Transverse colon (tissue), 4 donors: ENCODE measurements at regions not wholly inside any gene's neighbourhood (a gene's known extent, or its start where the extent isn't known, plus 50 kb on each side); places are given as distances from the start of the nearest gene placed in this dataset.

Experiments used
- DNase-seq: peaks from one replicate; pipeline ENCODE4 v3.0.0-alpha.2; 2019
- H3K27ac ChIP-seq, 4 donors: fragments of 200-600 bp; sonication (generic); 2 replicates each; pipeline ENCODE4 v1.5.1; 2016 to 2018; ENCODE audit warnings: inconsistent platforms in 4 of 4
- H3K27me3 ChIP-seq: fragments of 200-600 bp; sonication (generic); 2 replicates; pipeline ENCODE4 v1.5.1; 2017; ENCODE audit warnings: inconsistent platforms
- H3K36me3 ChIP-seq, 4 donors: fragments of 200-600 bp; sonication (generic); 2 replicates each; pipeline ENCODE4 v1.5.1; 2017 to 2019; ENCODE audit warnings: inconsistent platforms in 4 of 4
- H3K4me1 ChIP-seq, 4 donors: fragments of 200-600 bp; sonication (generic); 2 replicates each; pipeline ENCODE4 v1.5.1; 2017 to 2020; ENCODE audit warnings: inconsistent platforms in 4 of 4
- H3K4me3 ChIP-seq, 4 donors: fragments of 200-600 bp; sonication (generic); 1 replicate in 1 of 4; 2 replicates in 3 of 4; pipeline versions ENCODE4 v1.5.1 to v1.6.1; 2017 to 2019; ENCODE audit warnings: inconsistent platforms in 4 of 4
- H3K9me3 ChIP-seq, 2 donors: fragments of 200-600 bp; sonication (generic); 2 replicates each; pipeline ENCODE4 v1.5.1; 2017 to 2019; ENCODE audit warnings: inconsistent platforms in 2 of 2
- EP300 ChIP-seq: sonication (generic); formaldehyde crosslinking; IDR thresholded peaks from one replicate; pipeline ENCODE4 v1.6.1; 2017; ENCODE audit warnings: antibody characterized with exemption, low read depth
- POLR2A ChIP-seq: fragments of 450-650 bp; IDR thresholded peaks from one replicate; pipeline ENCODE4 v1.6.1; 2016; ENCODE audit warnings: antibody characterized with exemption, mild to moderate bottlenecking, moderate library complexity
- POLR2AphosphoS5 ChIP-seq, 3 donors: sonication (generic); formaldehyde crosslinking; IDR thresholded peaks; one replicate each; pipeline ENCODE4 v1.6.1; 2016; ENCODE audit warnings: antibody characterized with exemption in 3 of 3
- WGBS, 2 donors: methylation state at CpG; one replicate each; pipeline ENCODE4 v1.1.5; 2018; ENCODE audit warnings: low coverage in 1 of 2; 5-methylcytosine and 5-hydroxymethylcytosine counted together
- in situ Hi-C, 4 donors: fragments of 200-750 bp; cut with MboI; loops; one replicate each; pipeline versions ENCODE4 v1.15.0 to v1.15.1; 2017; ENCODE audit warnings: low sequenced_read_pairs in 3 of 4, low pct_ligation_motif_present in 1 of 4, low pct_unique_long_range_greater_than_20kb in 1 of 4
- intact Hi-C: fragments of 100-400 bp; cut with DNase I; formaldehyde crosslinking; loops from one replicate; pipeline ENCODE4 v1.15.1; 2023; ENCODE audit warnings: low total_unique reads
- TF ChIP-seq, protein P1 (sequence below), 5 experiments: fragments of 200-600 bp in 3 of 5; fragments of 450-650 bp in 2 of 5; sonication (generic) in 3 of 5; IDR thresholded peaks; 1 replicate in 2 of 5; 2 replicates in 3 of 5; pipeline ENCODE4 v1.5.1; 2016 to 2017; ENCODE audit warnings: antibody characterized with exemption in 5 of 5, inconsistent platforms in 3 of 5, mild to moderate bottlenecking in 2 of 5, moderate library complexity in 1 of 5

GRCh38 chr6:9095729-9096128 is 660.4 kb upstream of the SLC35B3 start:
- DNase-seq: no peak
- Histone ChIP-seq H3K27me3 (no peaks in the 10 kb centered on the region), H3K27ac (no peak overlapping the region), H3K36me3 (no peaks in the 10 kb centered on the region), H3K4me3 (no peak overlapping the region), H3K9me3 (no peaks in the 10 kb centered on the region), H3K4me1 (no peaks in the 10 kb centered on the region)
- 55 to 58% methylated on average over 3 to 6 of the region's 6 CpGs for WGBS, 2 donors
- TF ChIP-seq POLR2AphosphoS5 (IDR thresholded peaks at IDR 0.05) (no peak), EP300 (no peak), POLR2A (no peak)
- TF ChIP-seq, protein P1, sequence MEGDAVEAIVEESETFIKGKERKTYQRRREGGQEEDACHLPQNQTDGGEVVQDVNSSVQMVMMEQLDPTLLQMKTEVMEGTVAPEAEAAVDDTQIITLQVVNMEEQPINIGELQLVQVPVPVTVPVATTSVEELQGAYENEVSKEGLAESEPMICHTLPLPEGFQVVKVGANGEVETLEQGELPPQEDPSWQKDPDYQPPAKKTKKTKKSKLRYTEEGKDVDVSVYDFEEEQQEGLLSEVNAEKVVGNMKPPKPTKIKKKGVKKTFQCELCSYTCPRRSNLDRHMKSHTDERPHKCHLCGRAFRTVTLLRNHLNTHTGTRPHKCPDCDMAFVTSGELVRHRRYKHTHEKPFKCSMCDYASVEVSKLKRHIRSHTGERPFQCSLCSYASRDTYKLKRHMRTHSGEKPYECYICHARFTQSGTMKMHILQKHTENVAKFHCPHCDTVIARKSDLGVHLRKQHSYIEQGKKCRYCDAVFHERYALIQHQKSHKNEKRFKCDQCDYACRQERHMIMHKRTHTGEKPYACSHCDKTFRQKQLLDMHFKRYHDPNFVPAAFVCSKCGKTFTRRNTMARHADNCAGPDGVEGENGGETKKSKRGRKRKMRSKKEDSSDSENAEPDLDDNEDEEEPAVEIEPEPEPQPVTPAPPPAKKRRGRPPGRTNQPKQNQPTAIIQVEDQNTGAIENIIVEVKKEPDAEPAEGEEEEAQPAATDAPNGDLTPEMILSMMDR (IDR thresholded peaks at IDR 0.05): no peak
- intact Hi-C loops: no loop called here
- in situ Hi-C loops: no loop called here

GRCh38 chr6:9095137-9095536 is 659.8 kb upstream of the SLC35B3 start:
- intact Hi-C loops (no loop called here), in situ Hi-C loops (no loop called here)
- TF ChIP-seq, protein P1 (IDR thresholded peaks at IDR 0.05): no peak
- no peak for TF ChIP-seq POLR2AphosphoS5 (IDR thresholded peaks at IDR 0.05)
- TF ChIP-seq POLR2A: no peak
- no peak for TF ChIP-seq EP300
- no peak for DNase-seq
- WGBS, 2 donors: 83 to 86% methylated on average over 6 of the region's 6 CpGs
- Histone ChIP-seq H3K4me1 (no peaks in the 10 kb centered on the region), H3K4me3 (no peak overlapping the region), H3K9me3 (no peaks in the 10 kb centered on the region), H3K27ac (no peak overlapping the region), H3K36me3 (no peaks in the 10 kb centered on the region), H3K27me3 (no peaks in the 10 kb centered on the region)

- WGBS, 2 donors: 80 to 83% methylated on average over 1 of the region's 1 CpG
- Histone ChIP-seq H3K27ac (no peak overlapping the region), H3K9me3 (no peaks in the 10 kb centered on the region), H3K27me3 (no peaks in the 10 kb centered on the region), H3K4me3 (no peak overlapping the region), H3K36me3 (no peaks in the 10 kb centered on the region), H3K4me1 (no peaks in the 10 kb centered on the region)
- TF ChIP-seq, protein P1 (IDR thresholded peaks at IDR 0.05): no peak
- TF ChIP-seq POLR2A (no peak), EP300 (no peak), POLR2AphosphoS5 (IDR thresholded peaks at IDR 0.05) (no peak)
- intact Hi-C loops: no loop called here
- no peak for DNase-seq
- in situ Hi-C loops: no loop called here
Observed at GRCh38 chr6:9089724-9090123, 654.4 kb upstream of the SLC35B3 start.

DNA sequence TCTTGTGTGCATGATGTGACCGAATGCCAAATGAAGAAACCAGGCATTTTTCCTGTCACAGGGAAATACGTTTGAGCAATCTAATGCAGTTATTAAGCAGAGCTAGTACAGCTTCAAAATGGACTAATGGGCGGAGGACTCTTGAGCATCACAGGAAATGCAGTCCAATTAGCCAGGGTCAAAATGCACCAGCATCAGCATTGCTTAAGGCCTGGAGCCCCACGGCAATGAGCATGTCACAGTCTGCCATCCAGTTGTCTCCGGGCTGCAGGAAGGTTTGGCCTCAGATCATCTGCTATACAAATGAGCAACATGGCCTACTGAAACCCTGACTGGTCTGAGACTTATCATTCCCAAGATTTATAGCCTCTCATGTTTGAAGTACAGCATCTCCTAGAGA is 652.1 kb upstream of the SLC35B3 start:
- H3K27ac ChIP-seq: no peak overlapping the region
- 80 to 100% methylated on average over 1 to 5 of the region's 5 CpGs for WGBS, 2 donors
- H3K4me1 ChIP-seq: no peaks in the 10 kb centered on the region
- no peaks in the 10 kb centered on the region for H3K9me3 ChIP-seq
- no peak for TF ChIP-seq POLR2AphosphoS5 (IDR thresholded peaks at IDR 0.05)
- TF ChIP-seq EP300: no peak
- TF ChIP-seq, protein P1 (IDR thresholded peaks at IDR 0.05): no peak
- TF ChIP-seq POLR2A: no peak
- DNase-seq: no peak
- in situ Hi-C loops (no loop called here), intact Hi-C loops (no loop called here)
- no peaks in the 10 kb centered on the region for H3K27me3 ChIP-seq
- H3K4me3 ChIP-seq: no peak overlapping the region
- H3K36me3 ChIP-seq: no peaks in the 10 kb centered on the region
